ENCODE measurements at regions not wholly inside any gene's neighbourhood (a gene's known extent, or its start where the extent isn't known, plus 50 kb on each side); places are given as distances from the start of the nearest gene placed in this dataset.

- Mint-ChIP-seq H3K4me3 (ENCODE audit: unreplicated experiment) (no peak overlapping the region), H3K27me3 (ENCODE audit: insufficient read depth, unreplicated experiment) (no peaks in the 10 kb centered on the region), H3K9me3 (ENCODE audit: unreplicated experiment) (no peaks in the 10 kb centered on the region), H3K27ac (ENCODE audit: unreplicated experiment) (no peak overlapping the region), H3K4me1 (ENCODE audit: low read depth, unreplicated experiment) (peaks cover 7% of the 10 kb centered on the region), H3K36me3 (ENCODE audit: insufficient read depth, unreplicated experiment) (no peaks in the 10 kb centered on the region)
- ChIA-PET CTCF (no interaction called here), POLR2A (no interaction called here)
- Histone ChIP-seq H3K4me3 (ENCODE audit: low read depth, low read length) (no peak overlapping the region), H3K9me3 (no peaks in the 10 kb centered on the region), H3K27me3 (replicated peaks; ENCODE audit: control insufficient read depth, insufficient read depth, low read length) (no peaks in the 10 kb centered on the region), H3K4me1 (no peaks in the 10 kb centered on the region), H3K36me3 (ENCODE audit: control insufficient read depth, insufficient read depth, low read length) (no peaks in the 10 kb centered on the region)
- BruUV-seq (replicated peaks) = no TSS peak
- intact Hi-C loops (cut with micrococcal nuclease; ENCODE audit: unreplicated experiment) = no loop called here
- no peak for DNase-seq
- TF ChIP-seq, protein P1, sequence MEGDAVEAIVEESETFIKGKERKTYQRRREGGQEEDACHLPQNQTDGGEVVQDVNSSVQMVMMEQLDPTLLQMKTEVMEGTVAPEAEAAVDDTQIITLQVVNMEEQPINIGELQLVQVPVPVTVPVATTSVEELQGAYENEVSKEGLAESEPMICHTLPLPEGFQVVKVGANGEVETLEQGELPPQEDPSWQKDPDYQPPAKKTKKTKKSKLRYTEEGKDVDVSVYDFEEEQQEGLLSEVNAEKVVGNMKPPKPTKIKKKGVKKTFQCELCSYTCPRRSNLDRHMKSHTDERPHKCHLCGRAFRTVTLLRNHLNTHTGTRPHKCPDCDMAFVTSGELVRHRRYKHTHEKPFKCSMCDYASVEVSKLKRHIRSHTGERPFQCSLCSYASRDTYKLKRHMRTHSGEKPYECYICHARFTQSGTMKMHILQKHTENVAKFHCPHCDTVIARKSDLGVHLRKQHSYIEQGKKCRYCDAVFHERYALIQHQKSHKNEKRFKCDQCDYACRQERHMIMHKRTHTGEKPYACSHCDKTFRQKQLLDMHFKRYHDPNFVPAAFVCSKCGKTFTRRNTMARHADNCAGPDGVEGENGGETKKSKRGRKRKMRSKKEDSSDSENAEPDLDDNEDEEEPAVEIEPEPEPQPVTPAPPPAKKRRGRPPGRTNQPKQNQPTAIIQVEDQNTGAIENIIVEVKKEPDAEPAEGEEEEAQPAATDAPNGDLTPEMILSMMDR (IDR thresholded peaks at IDR 0.05; ENCODE audit: insufficient read depth in 1 of 2, low read depth in 1 of 2, low read length in 1 of 2, severe bottlenecking in 1 of 2, unreplicated experiment in 1 of 2) = no peak
These were observed 606.5 kb upstream of the ADGRL4 start for GRCh38 chr1:79613046-79613445.

GRCh38 chr1:79604490-79605198 lies 598.1 kb upstream of the ADGRL4 start:
- no peak overlapping the region for H3K4me3 ChIP-seq (ENCODE audit: low read depth, low read length)
- Mint-ChIP-seq H3K4me3 (ENCODE audit: unreplicated experiment) (no peak overlapping the region), H3K4me1 (ENCODE audit: low read depth, unreplicated experiment) (peaks cover 25% of the 10 kb centered on the region), H3K9me3 (ENCODE audit: unreplicated experiment) (peaks cover 14% of the 10 kb centered on the region), H3K27me3 (ENCODE audit: insufficient read depth, unreplicated experiment) (no peaks in the 10 kb centered on the region), H3K36me3 (ENCODE audit: insufficient read depth, unreplicated experiment) (no peaks in the 10 kb centered on the region), H3K27ac (ENCODE audit: unreplicated experiment) (peak overlapping the region; percentile 65)
- intact Hi-C loops (cut with micrococcal nuclease; ENCODE audit: unreplicated experiment) = loop anchor here (5.0 kb wide), 1 partner anchor 37 kb away; no protein-coding TSS in a partner anchor
- CTCF ChIA-PET = no interaction called here
- H3K4me1 ChIP-seq = peaks cover 23% of the 10 kb centered on the region
- peak in 1 of 2 experiments; percentile 32 for DNase-seq
- H3K27me3 ChIP-seq (replicated peaks; ENCODE audit: control insufficient read depth, insufficient read depth, low read length) = no peaks in the 10 kb centered on the region
- H3K36me3 ChIP-seq (ENCODE audit: control insufficient read depth, insufficient read depth, low read length) = no peaks in the 10 kb centered on the region
- no TSS peak for BruUV-seq (replicated peaks)
- TF ChIP-seq, protein P1 (IDR thresholded peaks at IDR 0.05; ENCODE audit: insufficient read depth in 1 of 2, low read depth in 1 of 2, low read length in 1 of 2, severe bottlenecking in 1 of 2, unreplicated experiment in 1 of 2) = no peak
- H3K9me3 ChIP-seq = no peaks in the 10 kb centered on the region
- POLR2A ChIA-PET = no interaction called here

GRCh38 chr1:79603843-79604242 lies 597.3 kb upstream of the ADGRL4 start:
- TF ChIP-seq, protein P1 (IDR thresholded peaks at IDR 0.05; ENCODE audit: insufficient read depth in 1 of 2, low read depth in 1 of 2, low read length in 1 of 2, severe bottlenecking in 1 of 2, unreplicated experiment in 1 of 2) = no peak
- H3K4me3 ChIP-seq (ENCODE audit: low read depth, low read length) = no peak overlapping the region
- H3K27ac Mint-ChIP-seq (ENCODE audit: unreplicated experiment) = peak overlapping the region; percentile 65
- H3K4me1 Mint-ChIP-seq (ENCODE audit: low read depth, unreplicated experiment) = peaks cover 25% of the 10 kb centered on the region
- H3K27me3 Mint-ChIP-seq (ENCODE audit: insufficient read depth, unreplicated experiment) = no peaks in the 10 kb centered on the region
- H3K4me1 ChIP-seq = peaks cover 23% of the 10 kb centered on the region
- no TSS peak for BruUV-seq (replicated peaks)
- peaks cover 14% of the 10 kb centered on the region for H3K9me3 Mint-ChIP-seq (ENCODE audit: unreplicated experiment)
- POLR2A ChIA-PET = no interaction called here
- H3K9me3 ChIP-seq = no peaks in the 10 kb centered on the region
- H3K27me3 ChIP-seq (replicated peaks; ENCODE audit: control insufficient read depth, insufficient read depth, low read length) = no peaks in the 10 kb centered on the region
- CTCF ChIA-PET = no interaction called here
- no peaks in the 10 kb centered on the region for H3K36me3 ChIP-seq (ENCODE audit: control insufficient read depth, insufficient read depth, low read length)
- H3K36me3 Mint-ChIP-seq (ENCODE audit: insufficient read depth, unreplicated experiment) = no peaks in the 10 kb centered on the region
- peak overlapping the region; percentile 23 for H3K4me3 Mint-ChIP-seq (ENCODE audit: unreplicated experiment)
- peak; percentile 52 to 71 for DNase-seq
- intact Hi-C loops (cut with micrococcal nuclease; ENCODE audit: unreplicated experiment) = loop anchor here (5.0 kb wide), 1 partner anchor 37 kb away; no protein-coding TSS in a partner anchor

Data from Caco-2 (cell line).